Nephron progenitor cell (in vitro differentiated cells): ENCODE measurements at regions not wholly inside any gene's neighbourhood (a gene's known extent, or its start where the extent isn't known, plus 50 kb on each side); places are given as distances from the start of the nearest gene placed in this dataset.

Source experiments
- DNase-seq: peaks from one replicate; pipeline ENCODE4 v3.0.0; 2021
- H3K27ac Mint-ChIP-seq: 2 replicates; pipeline ENCODE4 v1.8.0; 2021; ENCODE audit warnings: mild to moderate bottlenecking, moderate library complexity, mixed read lengths
- H3K27me3 Mint-ChIP-seq: 2 replicates; pipeline ENCODE4 v1.8.0; 2021; ENCODE audit warnings: mild to moderate bottlenecking, low read depth, mixed read lengths; ENCODE audit not compliant: poor library complexity
- H3K36me3 Mint-ChIP-seq: 2 replicates; pipeline ENCODE4 v1.8.0; 2021; ENCODE audit warnings: low read depth, mixed read lengths
- H3K4me1 Mint-ChIP-seq: 2 replicates; pipeline ENCODE4 v1.8.0; 2021; ENCODE audit warnings: mixed read lengths
- H3K4me3 Mint-ChIP-seq: 2 replicates; pipeline ENCODE4 v1.8.0; 2021; ENCODE audit warnings: mild to moderate bottlenecking, moderate library complexity, mixed read lengths
- H3K9me3 Mint-ChIP-seq: 2 replicates; pipeline ENCODE4 v1.8.0; 2021; ENCODE audit warnings: mild to moderate bottlenecking, moderate library complexity, mixed read lengths
- CTCF ChIP-seq: fragments of 200-600 bp; sonication (generic); IDR thresholded peaks from 2 replicates; pipeline ENCODE4 v1.5.0; 2021; ENCODE audit warnings: antibody characterized with exemption

GRCh38 chr12:127489061-127489460 lies 777.9 kb upstream of the TMEM132C start:
- H3K4me3 Mint-ChIP-seq: no peak overlapping the region
- no peak overlapping the region for H3K27ac Mint-ChIP-seq
- DNase-seq: no peak
- H3K36me3 Mint-ChIP-seq: no peaks in the 10 kb centered on the region
- peaks cover 23% of the 10 kb centered on the region for H3K27me3 Mint-ChIP-seq
- TF ChIP-seq CTCF: no peak
- H3K9me3 Mint-ChIP-seq: peaks cover 7% of the 10 kb centered on the region
- no peaks in the 10 kb centered on the region for H3K4me1 Mint-ChIP-seq

DNA sequence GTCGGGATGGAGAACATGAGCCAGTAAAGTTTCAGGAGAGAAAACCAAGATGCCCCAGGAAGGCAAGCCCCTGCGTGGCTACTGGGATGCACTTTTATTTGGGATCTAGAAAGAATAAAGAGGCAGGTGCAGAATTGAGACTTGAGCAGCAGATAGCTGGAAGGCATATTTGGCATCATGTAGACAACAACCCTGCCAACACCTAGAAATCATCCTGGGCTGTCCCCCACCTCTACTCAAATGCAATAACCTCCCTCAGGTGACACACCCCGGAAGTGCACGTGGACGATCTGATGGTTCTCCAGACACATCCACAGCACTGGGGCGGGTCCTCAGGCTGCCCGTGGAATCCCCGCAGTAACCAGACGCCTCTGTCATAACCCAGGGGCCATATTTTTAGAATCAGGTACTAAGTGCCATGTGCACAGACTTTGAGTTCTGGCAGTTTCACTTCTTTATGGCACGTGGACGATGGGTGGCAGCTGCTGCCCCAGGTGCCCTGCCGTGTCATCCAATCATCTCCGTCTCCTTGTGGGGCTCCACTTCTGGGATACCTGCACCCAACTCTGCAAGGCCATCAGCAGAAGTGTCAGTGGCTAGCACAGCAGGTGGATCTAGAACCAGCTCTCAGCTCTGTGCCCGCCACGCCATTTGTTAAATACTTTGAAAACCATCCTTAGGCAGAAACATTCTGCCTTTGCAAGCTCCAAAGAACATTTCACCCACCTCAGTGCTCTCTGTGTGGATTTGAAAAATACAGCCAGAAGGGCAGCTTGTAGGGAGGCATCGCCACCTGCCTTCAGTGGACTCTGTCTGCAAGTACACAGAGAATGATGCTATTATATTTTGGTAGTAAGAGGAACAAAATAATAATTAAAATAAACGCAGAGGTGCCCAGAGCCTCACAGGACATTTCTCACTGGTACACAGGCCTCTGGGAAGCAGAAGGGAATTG lies 771.7 kb upstream of the TMEM132C start:
- TF ChIP-seq CTCF: no peak
- Mint-ChIP-seq H3K27me3 (peaks cover 33% of the 10 kb centered on the region), H3K36me3 (no peaks in the 10 kb centered on the region), H3K9me3 (peaks cover 8% of the 10 kb centered on the region), H3K4me3 (no peak overlapping the region), H3K27ac (no peak overlapping the region), H3K4me1 (no peaks in the 10 kb centered on the region)
- DNase-seq: no peak

GRCh38 chr12:127496255-127496654 lies 770.7 kb upstream of the TMEM132C start:
- Mint-ChIP-seq H3K4me1 (no peaks in the 10 kb centered on the region), H3K4me3 (no peak overlapping the region), H3K27me3 (peaks cover 32% of the 10 kb centered on the region), H3K36me3 (no peaks in the 10 kb centered on the region), H3K27ac (no peak overlapping the region), H3K9me3 (peaks cover 8% of the 10 kb centered on the region)
- DNase-seq: peak; percentile 8
- peak; percentile 33 for TF ChIP-seq CTCF

GRCh38 chr12:127500512-127501035 lies 766.4 kb upstream of the TMEM132C start:
- TF ChIP-seq CTCF: no peak

DNA sequence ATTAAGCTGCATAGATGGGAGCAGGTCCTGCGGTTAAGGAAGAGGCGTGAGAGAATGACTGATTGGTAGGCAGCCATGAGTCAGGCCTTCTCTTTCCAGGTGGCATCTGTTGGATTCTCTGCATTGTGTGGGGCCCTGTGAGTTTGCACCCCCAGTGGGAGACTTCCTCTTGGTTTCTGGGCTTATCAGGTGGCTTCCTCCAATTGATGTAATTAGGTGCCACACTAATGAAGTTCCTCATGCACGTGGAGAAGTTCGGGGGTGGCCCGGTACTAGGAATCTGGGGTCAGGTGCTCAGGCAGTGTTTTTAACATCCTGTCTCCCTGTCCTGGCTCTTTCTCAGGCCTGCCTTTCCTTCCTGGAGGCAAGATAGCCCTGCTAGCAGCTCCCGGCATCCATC lies 765.1 kb upstream of the TMEM132C start:
- H3K27me3 Mint-ChIP-seq: peaks cover 12% of the 10 kb centered on the region
- no peaks in the 10 kb centered on the region for H3K4me1 Mint-ChIP-seq
- no peak overlapping the region for H3K27ac Mint-ChIP-seq
- no peak for DNase-seq
- no peaks in the 10 kb centered on the region for H3K36me3 Mint-ChIP-seq
- no peak for TF ChIP-seq CTCF
- no peak overlapping the region for H3K4me3 Mint-ChIP-seq
- no peaks in the 10 kb centered on the region for H3K9me3 Mint-ChIP-seq

More at GRCh38 chr12:127500512-127501035, 766.4 kb upstream of the TMEM132C start:
- Mint-ChIP-seq H3K4me1 (no peaks in the 10 kb centered on the region), H3K36me3 (no peaks in the 10 kb centered on the region), H3K27ac (peak overlapping the region; percentile 87), H3K4me3 (no peak overlapping the region), H3K27me3 (peaks cover 17% of the 10 kb centered on the region), H3K9me3 (no peaks in the 10 kb centered on the region)
- DNase-seq: no peak
